OCI-LY3 (cell line): ENCODE measurements at regions not wholly inside any gene's neighbourhood (a gene's known extent, or its start where the extent isn't known, plus 50 kb on each side); places are given as distances from the start of the nearest gene placed in this dataset.

Experiments
- H2AFZ ChIP-seq: fragments of 200-600, 300-600 bp; shearing (Covaris generic); 2 replicates; pipeline ENCODE4 v1.6.0; 2014; ENCODE audit warnings: antibody characterized with exemption, low read depth, low read length
- H3K27ac ChIP-seq: fragments of 200-600, 300-600 bp; sonication (generic); 2 replicates; pipeline ENCODE4 v1.5.1; 2014; ENCODE audit warnings: mild to moderate bottlenecking, low read length, moderate library complexity, mixed read lengths
- H3K27me3 ChIP-seq: fragments of 200-600, 300-600 bp; sonication (generic); 2 replicates; pipeline ENCODE4 v1.6.1; 2014; ENCODE audit warnings: low read depth, low read length, mixed read lengths
- H3K36me3 ChIP-seq: fragments of 200-600, 300-600 bp; sonication (generic); replicated peaks from 2 replicates; pipeline ENCODE3; 2014; ENCODE audit warnings: low read depth, low read length, mixed read lengths
- H3K4me1 ChIP-seq: fragments of 300-600, 200-600 bp; sonication (generic); 2 replicates; pipeline ENCODE4 v1.6.1; 2014; ENCODE audit warnings: low read length, mixed read lengths
- H3K4me2 ChIP-seq: fragments of 200-600, 300-600 bp; sonication (generic); 2 replicates; pipeline ENCODE4 v1.6.1; 2014; ENCODE audit warnings: low read length, mixed read lengths
- H3K4me3 ChIP-seq: fragments of 300-600, 200-600 bp; sonication (generic); 2 replicates; pipeline ENCODE4 v1.5.1; 2014; ENCODE audit warnings: antibody characterized with exemption, mild to moderate bottlenecking, low read length, moderate library complexity
- H3K79me2 ChIP-seq: fragments of 300-600, 200-600 bp; shearing (Covaris generic); 2 replicates; pipeline ENCODE4 v1.6.1; 2014; ENCODE audit warnings: mild to moderate bottlenecking, low read length, mixed read lengths
- H3K9ac ChIP-seq: fragments of 300-600, 200-600 bp; shearing (Covaris generic); 2 replicates; pipeline ENCODE4 v1.6.0; 2014; ENCODE audit warnings: mild to moderate bottlenecking, low read length, moderate library complexity
- H3K9me3 ChIP-seq: fragments of 200-600, 300-600 bp; shearing (Covaris generic); 2 replicates; pipeline ENCODE4 v1.6.1; 2014; ENCODE audit warnings: low read length, mixed read lengths; ENCODE audit not compliant: insufficient read depth
- H4K20me1 ChIP-seq: fragments of 200-600, 300-600 bp; sonication (generic); 2 replicates; pipeline ENCODE4 v1.6.1; 2016; ENCODE audit warnings: low read length, mixed read lengths; ENCODE audit not compliant: insufficient read depth
- EZH2phosphoT487 ChIP-seq: fragments of 200-600 bp; shearing (Covaris generic); IDR thresholded peaks from 2 replicates; pipeline ENCODE4 v1.6.1; 2018; ENCODE audit warnings: antibody characterized with exemption, mixed run types, low read depth
- TF ChIP-seq, protein P1 (sequence below): fragments of 200-600, 300-600 bp; sonication (generic); IDR thresholded peaks from 2 replicates; pipeline ENCODE4 v1.5.1; 2014; ENCODE audit warnings: antibody characterized with exemption, low read length, low read depth

DNA sequence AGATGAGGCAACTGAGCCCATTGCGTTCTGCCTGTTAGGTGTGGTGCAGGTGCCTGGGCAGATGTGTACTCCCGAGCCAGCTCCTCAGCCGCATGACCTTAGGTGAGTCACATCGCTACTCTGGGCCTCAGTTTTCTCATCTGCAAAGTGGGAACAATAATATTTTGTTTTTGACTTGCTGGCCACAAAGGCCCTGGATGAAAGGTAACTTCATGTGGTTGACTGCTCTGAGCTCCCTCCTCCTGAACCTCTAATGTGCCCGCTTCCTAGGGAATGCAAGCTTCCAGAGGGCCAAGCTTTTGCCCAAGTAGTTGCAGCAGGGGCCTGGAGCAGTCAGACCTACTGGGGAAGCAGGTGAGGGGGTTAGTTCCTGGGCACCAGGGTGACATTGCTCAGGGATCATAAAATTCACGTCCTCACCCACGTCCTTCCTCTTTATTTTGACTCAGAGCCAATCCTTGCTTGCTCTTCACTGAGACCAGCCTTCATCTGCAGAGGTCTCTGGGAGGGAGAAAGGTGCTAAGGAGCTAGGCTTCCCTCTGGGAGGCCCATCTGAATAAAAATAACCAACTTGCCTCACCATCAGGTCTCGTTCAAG lies 149.0 kb upstream of the TLE3 start:
- Histone ChIP-seq H3K9ac (peak overlapping the region; percentile 71), H2AFZ (no peak overlapping the region), H4K20me1 (no peaks in the 10 kb centered on the region), H3K36me3 (no peaks in the 10 kb centered on the region), H3K4me3 (peak overlapping the region; percentile 15; the same call in 1 of the 2 replicates), H3K27me3 (no peaks in the 10 kb centered on the region), H3K4me1 (peaks cover 77% of the 10 kb centered on the region), H3K27ac (peak overlapping the region; percentile 95), H3K4me2 (peak overlapping the region; percentile 55), H3K79me2 (no peaks in the 10 kb centered on the region), H3K9me3 (no peaks in the 10 kb centered on the region)
- TF ChIP-seq, protein P1, sequence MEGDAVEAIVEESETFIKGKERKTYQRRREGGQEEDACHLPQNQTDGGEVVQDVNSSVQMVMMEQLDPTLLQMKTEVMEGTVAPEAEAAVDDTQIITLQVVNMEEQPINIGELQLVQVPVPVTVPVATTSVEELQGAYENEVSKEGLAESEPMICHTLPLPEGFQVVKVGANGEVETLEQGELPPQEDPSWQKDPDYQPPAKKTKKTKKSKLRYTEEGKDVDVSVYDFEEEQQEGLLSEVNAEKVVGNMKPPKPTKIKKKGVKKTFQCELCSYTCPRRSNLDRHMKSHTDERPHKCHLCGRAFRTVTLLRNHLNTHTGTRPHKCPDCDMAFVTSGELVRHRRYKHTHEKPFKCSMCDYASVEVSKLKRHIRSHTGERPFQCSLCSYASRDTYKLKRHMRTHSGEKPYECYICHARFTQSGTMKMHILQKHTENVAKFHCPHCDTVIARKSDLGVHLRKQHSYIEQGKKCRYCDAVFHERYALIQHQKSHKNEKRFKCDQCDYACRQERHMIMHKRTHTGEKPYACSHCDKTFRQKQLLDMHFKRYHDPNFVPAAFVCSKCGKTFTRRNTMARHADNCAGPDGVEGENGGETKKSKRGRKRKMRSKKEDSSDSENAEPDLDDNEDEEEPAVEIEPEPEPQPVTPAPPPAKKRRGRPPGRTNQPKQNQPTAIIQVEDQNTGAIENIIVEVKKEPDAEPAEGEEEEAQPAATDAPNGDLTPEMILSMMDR, result no peak
- no peak for TF ChIP-seq EZH2phosphoT487

- H3K79me2 ChIP-seq, result no peaks in the 10 kb centered on the region
- H3K4me1 ChIP-seq, result peaks cover 80% of the 10 kb centered on the region
- peak overlapping the region; percentile 95 for H3K27ac ChIP-seq
- no peaks in the 10 kb centered on the region for H3K36me3 ChIP-seq
- H4K20me1 ChIP-seq, result no peaks in the 10 kb centered on the region
- no peak overlapping the region for H2AFZ ChIP-seq
- H3K4me2 ChIP-seq, result peak overlapping the region; percentile 55
- no peaks in the 10 kb centered on the region for H3K27me3 ChIP-seq
- H3K9ac ChIP-seq, result peak overlapping the region; percentile 71
- 0 out of 2 replicates have a peak overlapping the region, but pooled peaks have one; percentile 7 for H3K4me3 ChIP-seq
- H3K9me3 ChIP-seq, result no peaks in the 10 kb centered on the region
- TF ChIP-seq, protein P1, result no peak
- no peak for TF ChIP-seq EZH2phosphoT487
Observed at GRCh38 chr15:70245932-70246622, 148.4 kb upstream of the TLE3 start.

DNA sequence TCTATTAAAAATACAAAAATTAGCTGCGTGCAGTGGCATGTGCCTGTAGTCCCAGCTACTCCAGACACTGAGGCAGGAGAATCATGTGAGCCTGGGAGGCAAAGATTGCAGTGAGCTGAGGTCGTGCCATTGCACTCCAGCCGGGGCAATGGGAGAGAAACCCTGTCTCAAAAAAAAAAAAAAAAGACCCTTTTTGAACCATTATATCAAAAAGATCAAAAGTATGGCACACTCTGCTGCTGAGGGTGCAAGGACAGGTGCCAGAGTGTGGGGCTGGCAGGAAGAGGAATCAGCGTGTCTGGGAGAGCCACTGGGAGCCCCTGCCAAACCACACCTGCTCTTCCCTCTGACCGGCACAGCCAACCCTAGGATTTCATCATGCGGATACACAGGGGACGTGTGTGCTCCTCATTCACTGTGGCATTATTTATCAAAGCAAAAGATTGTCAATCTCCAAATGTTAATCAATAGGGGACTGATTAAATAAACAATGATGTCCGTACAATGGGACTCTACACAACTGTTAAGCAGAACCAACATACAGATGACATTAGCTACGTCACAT lies 147.3 kb upstream of the TLE3 start:
- Histone ChIP-seq H4K20me1 (no peaks in the 10 kb centered on the region), H3K9me3 (no peaks in the 10 kb centered on the region), H3K4me2 (peak overlapping the region; percentile 55), H3K4me1 (peaks cover 89% of the 10 kb centered on the region), H3K4me3 (no peak overlapping the region), H3K79me2 (no peaks in the 10 kb centered on the region), H2AFZ (0 out of 2 replicates have a peak overlapping the region, but pooled peaks have one; percentile 18), H3K27me3 (no peaks in the 10 kb centered on the region), H3K9ac (peak overlapping the region; percentile 71), H3K36me3 (no peaks in the 10 kb centered on the region), H3K27ac (peak overlapping the region; percentile 95)
- no peak for TF ChIP-seq EZH2phosphoT487
- TF ChIP-seq, protein P1, result no peak
